ENCODE measurements at regions not wholly inside any gene's neighbourhood (a gene's known extent, or its start where the extent isn't known, plus 50 kb on each side); places are given as distances from the start of the nearest gene placed in this dataset.

DNA sequence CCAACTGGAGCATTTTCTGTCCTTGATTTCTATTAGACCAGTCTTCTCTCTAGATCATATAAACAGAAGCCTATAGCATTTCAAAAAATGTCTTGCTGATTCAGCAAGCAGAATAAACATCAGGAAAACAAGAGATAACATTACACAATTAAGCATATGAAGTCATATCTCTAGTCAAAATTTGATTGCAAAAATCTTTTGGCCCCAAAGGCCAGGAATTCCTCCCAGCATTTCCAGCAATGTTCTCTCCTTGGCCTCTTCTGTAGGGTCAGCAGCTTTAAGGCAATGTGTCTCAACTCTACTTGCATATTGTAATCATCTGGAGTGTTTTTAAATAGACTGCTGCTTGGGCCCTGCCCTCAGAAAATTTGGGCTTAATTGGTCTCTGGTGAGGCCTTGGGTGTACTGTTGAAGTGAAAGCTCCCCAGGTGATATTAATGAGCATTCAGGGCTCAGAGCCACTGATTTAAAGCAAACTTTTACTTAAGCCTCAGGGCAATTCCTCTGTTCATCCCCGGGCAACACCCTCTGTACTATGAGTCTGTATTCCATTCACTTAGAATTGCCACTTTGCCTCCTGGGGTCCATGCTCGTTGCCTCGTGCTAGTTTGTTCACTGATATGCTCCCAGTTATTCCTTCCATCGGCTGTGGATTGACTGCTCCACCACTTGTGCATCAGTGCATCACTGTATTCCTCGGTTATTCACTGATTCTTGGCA is 1072.6 kb downstream of the ROBO2 start:
- BruUV-seq (replicated peaks), result no TSS peak
- Histone ChIP-seq H3K4me3 (ENCODE audit: low read depth, low read length, poor library complexity, severe bottlenecking) (no peak overlapping the region), H3K27ac (ENCODE audit: low read depth, low read length, poor library complexity, severe bottlenecking) (no peak overlapping the region), H3K9me3 (ENCODE audit: low read length) (no peaks in the 10 kb centered on the region), H3K9me2 (ENCODE audit: insufficient read depth, low read length) (no peaks in the 10 kb centered on the region), H3K79me2 (ENCODE audit: insufficient read depth, low read depth, low read length) (no peaks in the 10 kb centered on the region), H4K20me1 (ENCODE audit: insufficient read depth, low read length) (no peaks in the 10 kb centered on the region), H2AFZ (ENCODE audit: low read length) (no peak overlapping the region), H3K4me1 (ENCODE audit: insufficient read depth, low read length, poor library complexity, severe bottlenecking) (no peaks in the 10 kb centered on the region), H3K4me2 (ENCODE audit: low read length) (no peak overlapping the region), H3K36me3 (ENCODE audit: insufficient read depth, low read length) (no peaks in the 10 kb centered on the region)
- CTCF ChIA-PET (ENCODE audit: unreplicated experiment), result no interaction called here
- POLR2A ChIA-PET, result no interaction called here
- no peak for DNase-seq (ENCODE audit: low spot score)
- TF ChIP-seq EZH2phosphoT487 (IDR thresholded peaks at IDR 0.05; ENCODE audit: borderline replicate concordance, low read depth, low read length), result no peak
- TF ChIP-seq, protein P1, sequence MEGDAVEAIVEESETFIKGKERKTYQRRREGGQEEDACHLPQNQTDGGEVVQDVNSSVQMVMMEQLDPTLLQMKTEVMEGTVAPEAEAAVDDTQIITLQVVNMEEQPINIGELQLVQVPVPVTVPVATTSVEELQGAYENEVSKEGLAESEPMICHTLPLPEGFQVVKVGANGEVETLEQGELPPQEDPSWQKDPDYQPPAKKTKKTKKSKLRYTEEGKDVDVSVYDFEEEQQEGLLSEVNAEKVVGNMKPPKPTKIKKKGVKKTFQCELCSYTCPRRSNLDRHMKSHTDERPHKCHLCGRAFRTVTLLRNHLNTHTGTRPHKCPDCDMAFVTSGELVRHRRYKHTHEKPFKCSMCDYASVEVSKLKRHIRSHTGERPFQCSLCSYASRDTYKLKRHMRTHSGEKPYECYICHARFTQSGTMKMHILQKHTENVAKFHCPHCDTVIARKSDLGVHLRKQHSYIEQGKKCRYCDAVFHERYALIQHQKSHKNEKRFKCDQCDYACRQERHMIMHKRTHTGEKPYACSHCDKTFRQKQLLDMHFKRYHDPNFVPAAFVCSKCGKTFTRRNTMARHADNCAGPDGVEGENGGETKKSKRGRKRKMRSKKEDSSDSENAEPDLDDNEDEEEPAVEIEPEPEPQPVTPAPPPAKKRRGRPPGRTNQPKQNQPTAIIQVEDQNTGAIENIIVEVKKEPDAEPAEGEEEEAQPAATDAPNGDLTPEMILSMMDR (conservative IDR thresholded peaks at IDR 0.05; ENCODE audit: low read length), result no peak
- intact Hi-C loops (cut with micrococcal nuclease; ENCODE audit: unreplicated experiment), result no loop called here

DNA sequence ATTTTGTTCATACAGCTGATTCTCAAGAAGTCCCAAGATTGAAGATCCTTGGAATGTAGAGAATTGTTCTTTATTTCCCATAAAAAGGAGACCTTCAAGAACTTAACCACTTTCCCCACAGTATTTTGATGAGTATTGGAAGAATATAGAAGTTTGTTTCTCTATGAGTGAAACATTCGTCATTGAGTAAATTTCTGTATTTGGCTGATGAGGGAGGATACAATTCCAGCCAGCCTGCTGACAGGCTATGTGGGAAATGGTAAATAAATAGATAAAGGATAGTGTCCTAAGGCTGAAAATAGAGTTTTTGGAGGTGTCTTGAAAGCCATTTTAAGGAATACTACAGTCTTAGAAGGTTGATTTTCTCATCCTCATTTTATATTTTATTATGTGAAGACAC is 1076.1 kb downstream of the ROBO2 start:
- TF ChIP-seq EZH2phosphoT487 (IDR thresholded peaks at IDR 0.05; ENCODE audit: borderline replicate concordance, low read depth, low read length), result no peak
- TF ChIP-seq, protein P1 (conservative IDR thresholded peaks at IDR 0.05; ENCODE audit: low read length), result no peak
- no peaks in the 10 kb centered on the region for H3K4me1 ChIP-seq (ENCODE audit: insufficient read depth, low read length, poor library complexity, severe bottlenecking)
- H4K20me1 ChIP-seq (ENCODE audit: insufficient read depth, low read length), result no peaks in the 10 kb centered on the region
- no peak for DNase-seq (ENCODE audit: low spot score)
- ChIA-PET POLR2A (interaction anchor here (0.7 kb wide), 1 partner anchor 560 kb away, joined by 3 read pairs; no protein-coding TSS in a partner anchor), CTCF (ENCODE audit: unreplicated experiment) (no interaction called here)
- no peaks in the 10 kb centered on the region for H3K79me2 ChIP-seq (ENCODE audit: insufficient read depth, low read depth, low read length)
- H3K4me2 ChIP-seq (ENCODE audit: low read length), result no peak overlapping the region
- no peak overlapping the region for H3K4me3 ChIP-seq (ENCODE audit: low read depth, low read length, poor library complexity, severe bottlenecking)
- BruUV-seq (replicated peaks), result no TSS peak
- no peak overlapping the region for H3K27ac ChIP-seq (ENCODE audit: low read depth, low read length, poor library complexity, severe bottlenecking)
- intact Hi-C loops (cut with micrococcal nuclease; ENCODE audit: unreplicated experiment), result no loop called here
- no peaks in the 10 kb centered on the region for H3K9me2 ChIP-seq (ENCODE audit: insufficient read depth, low read length)
- no peaks in the 10 kb centered on the region for H3K36me3 ChIP-seq (ENCODE audit: insufficient read depth, low read length)
- H2AFZ ChIP-seq (ENCODE audit: low read length), result no peak overlapping the region
- H3K9me3 ChIP-seq (ENCODE audit: low read length), result no peaks in the 10 kb centered on the region

DNA sequence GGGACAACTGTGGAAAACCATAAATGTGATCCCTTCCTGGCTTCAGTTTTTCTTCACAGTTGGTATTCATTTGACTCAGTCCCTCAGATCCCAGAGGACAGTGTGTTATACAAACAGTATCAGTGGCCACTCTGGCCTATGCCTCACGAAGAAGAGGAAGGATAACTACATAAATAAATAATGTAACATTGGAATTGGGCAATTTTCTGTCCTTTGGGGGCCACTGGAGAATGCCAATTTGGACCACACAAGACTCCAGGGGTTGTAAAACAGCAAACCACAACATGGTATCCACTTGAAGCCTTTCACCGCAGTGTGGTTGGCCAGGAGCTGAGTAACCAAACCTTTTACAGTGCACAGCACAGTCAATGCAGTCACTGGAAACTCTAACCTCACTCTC is 1077.0 kb downstream of the ROBO2 start:
- ChIA-PET POLR2A (interaction anchor here (0.7 kb wide), 2 partner anchors 12 to 89 kb away, joined by 3 read pairs; no protein-coding TSS in a partner anchor), CTCF (ENCODE audit: unreplicated experiment) (no interaction called here)
- no peaks in the 10 kb centered on the region for H3K9me3 ChIP-seq (ENCODE audit: low read length)
- H3K36me3 ChIP-seq (ENCODE audit: insufficient read depth, low read length), result no peaks in the 10 kb centered on the region
- H3K4me2 ChIP-seq (ENCODE audit: low read length), result no peak overlapping the region
- DNase-seq (ENCODE audit: low spot score), result no peak
- TF ChIP-seq EZH2phosphoT487 (IDR thresholded peaks at IDR 0.05; ENCODE audit: borderline replicate concordance, low read depth, low read length), result no peak
- TF ChIP-seq, protein P1 (conservative IDR thresholded peaks at IDR 0.05; ENCODE audit: low read length), result no peak
- intact Hi-C loops (cut with micrococcal nuclease; ENCODE audit: unreplicated experiment), result no loop called here
- H3K27ac ChIP-seq (ENCODE audit: low read depth, low read length, poor library complexity, severe bottlenecking), result no peak overlapping the region
- no peak overlapping the region for H3K4me3 ChIP-seq (ENCODE audit: low read depth, low read length, poor library complexity, severe bottlenecking)
- no peak overlapping the region for H2AFZ ChIP-seq (ENCODE audit: low read length)
- no peaks in the 10 kb centered on the region for H4K20me1 ChIP-seq (ENCODE audit: insufficient read depth, low read length)
- H3K79me2 ChIP-seq (ENCODE audit: insufficient read depth, low read depth, low read length), result no peaks in the 10 kb centered on the region
- no peaks in the 10 kb centered on the region for H3K9me2 ChIP-seq (ENCODE audit: insufficient read depth, low read length)
- no TSS peak for BruUV-seq (replicated peaks)
- no peaks in the 10 kb centered on the region for H3K4me1 ChIP-seq (ENCODE audit: insufficient read depth, low read length, poor library complexity, severe bottlenecking)
